HCT116 (cell line): ENCODE measurements at regions not wholly inside any gene's neighbourhood (a gene's known extent, or its start where the extent isn't known, plus 50 kb on each side); places are given as distances from the start of the nearest gene placed in this dataset.

Experiments
- ATAC-seq: fragments of 200-7000 bp; cut with Tn5 transposase; 2 replicates; pipeline ENCODE4 v1.9.1; 2020; ENCODE audit warnings: mild to moderate bottlenecking, moderate library complexity
- BruUV-seq: library from RNA; stranded (reverse); fragments of 400-500 nt; replicated peaks from 2 replicates; lab custom pipeline; 2021; lab: Mats Ljungman, UMichigan
- CTCF ChIA-PET: fragments of 300-600 bp; sonication (Branson Sonifier 250); formaldehyde crosslinking; loops from one replicate; lab custom pipeline; 2021; ENCODE audit warnings: antibody characterized with exemption; lab: Charles Lee
- POLR2A ChIA-PET: fragments of 300-600, 350-600 bp; sonication (Branson Sonifier 250); formaldehyde crosslinking; loops from one replicate; lab custom pipeline; 2021; ENCODE audit warnings: antibody characterized with exemption; lab: Charles Lee
- RAD21 ChIA-PET, 2 experiments: fragments of 300-600 bp; sonication (Branson Sonifier 250); formaldehyde crosslinking; loops; one replicate each; lab custom pipeline; 2023; ENCODE audit warnings: low total read pairs in 2 of 2; ENCODE audit not compliant: uncharacterized antibody in 2 of 2, unreplicated experiment in 2 of 2, low non-redundant PET in 1 of 2; lab: Charles Lee
- DNase-seq: peaks from one replicate; pipeline ENCODE4 v3.0.0-alpha.2; 2010; ENCODE audit warnings: low read depth, low spot score
- H2AFZ ChIP-seq: fragments of 200-600 bp; shearing (Covaris generic), sonication (generic); 2 replicates; pipeline ENCODE4 v1.6.1; 2017; ENCODE audit warnings: low read depth, mixed run types, mixed read lengths, antibody characterized with exemption, low read length; ENCODE audit not compliant: poor library complexity, severe bottlenecking
- H3K27ac ChIP-seq: 2 replicates; pipeline ENCODE4 v1.5.1; 2012; ENCODE audit warnings: low read depth, low read length
- H3K27me3 ChIP-seq: fragments of 200-600 bp; sonication (generic); 2 replicates; pipeline ENCODE4 v1.6.1; 2016; ENCODE audit warnings: mixed run types, low read length, mixed read lengths; ENCODE audit not compliant: insufficient read depth
- H3K36me3 ChIP-seq, 2 experiments: fragments of 200-500 bp in 1 of 2; fragments of 200-600 bp in 1 of 2; sonication (Bioruptor generic) in 1 of 2; sonication (generic) in 1 of 2; 2 replicates each; pipeline versions ENCODE4 v1.5.1 to v1.6.1; 2014 to 2016; ENCODE audit warnings: low read length in 2 of 2, inconsistent platforms in 1 of 2, mixed read lengths in 1 of 2, mixed run types in 1 of 2; ENCODE audit not compliant: insufficient read depth in 2 of 2, control insufficient read depth in 1 of 2
- H3K4me1 ChIP-seq, 2 experiments: fragments of 200-600 bp in 1 of 2; sonication (generic) in 1 of 2; 2 replicates each; pipeline versions ENCODE4 v1.5.1 to v1.6.1; 2012 to 2017; ENCODE audit warnings: low read length in 2 of 2, inconsistent platforms in 1 of 2, mild to moderate bottlenecking in 1 of 2, mixed read lengths in 1 of 2, mixed run types in 1 of 2, moderate library complexity in 1 of 2; ENCODE audit not compliant: insufficient read depth in 2 of 2, control insufficient read depth in 1 of 2
- H3K4me2 ChIP-seq: fragments of 200-600 bp; sonication (generic); 2 replicates; pipeline ENCODE4 v1.6.1; 2017; ENCODE audit warnings: mixed run types, low read length, mixed read lengths
- H3K4me3 ChIP-seq, 2 experiments: fragments of 200-600 bp in 1 of 2; sonication (generic) in 1 of 2; replicated peaks in 1 of 2; 2 replicates each; pipeline ENCODE4 v1.5.1; 2011 to 2016; ENCODE audit warnings: low read length in 2 of 2, control low read depth in 1 of 2, low read depth in 1 of 2, mild to moderate bottlenecking in 1 of 2, mixed read lengths in 1 of 2, mixed run types in 1 of 2
- H3K79me2 ChIP-seq: fragments of 200-600 bp; sonication (generic); 2 replicates; pipeline ENCODE4 v1.6.1; 2017; ENCODE audit warnings: mild to moderate bottlenecking, mixed run types, low read length, moderate library complexity, mixed read lengths; ENCODE audit not compliant: insufficient read depth
- H3K9ac ChIP-seq: fragments of 200-600 bp; sonication (generic); 2 replicates; pipeline ENCODE4 v1.6.1; 2016; ENCODE audit warnings: low read length, mixed read lengths
- H3K9me2 ChIP-seq: fragments of 200-600 bp; sonication (generic), shearing (Covaris generic); 2 replicates; pipeline ENCODE4 v1.6.1; 2017; ENCODE audit warnings: mixed run types, mild to moderate bottlenecking, moderate library complexity; ENCODE audit not compliant: insufficient read depth
- H3K9me3 ChIP-seq, 2 experiments: fragments of 200-500 bp in 1 of 2; fragments of 200-600 bp in 1 of 2; sonication (Bioruptor generic) in 1 of 2; sonication (generic) in 1 of 2; 2 replicates each; pipeline ENCODE4 v1.6.1; 2014 to 2017; ENCODE audit warnings: low read length in 2 of 2, mixed read lengths in 2 of 2, inconsistent platforms in 1 of 2, low read depth in 1 of 2, mild to moderate bottlenecking in 1 of 2, mixed run types in 1 of 2, moderate library complexity in 1 of 2; ENCODE audit not compliant: control insufficient read depth in 1 of 2, insufficient read depth in 1 of 2
- H4K20me1 ChIP-seq: fragments of 200-600 bp; sonication (generic), shearing (Covaris generic); 2 replicates; pipeline ENCODE4 v1.6.1; 2017; ENCODE audit warnings: mixed run types, mild to moderate bottlenecking, moderate library complexity; ENCODE audit not compliant: insufficient read depth
- CEBPB ChIP-seq: IDR thresholded peaks from 2 replicates; pipeline ENCODE4 v1.6.1; 2012; ENCODE audit warnings: low read depth
- EGR1 ChIP-seq: IDR thresholded peaks from 2 replicates; pipeline ENCODE4 v1.6.1; 2012; ENCODE audit warnings: low read depth
- ELF1 ChIP-seq: IDR thresholded peaks from 2 replicates; pipeline ENCODE4 v1.6.1; 2012; ENCODE audit warnings: low read depth, borderline replicate concordance
- EZH2 ChIP-seq: fragments of 200-600 bp; sonication (generic); IDR thresholded peaks from 2 replicates; pipeline ENCODE4 v1.6.1; 2017; ENCODE audit warnings: antibody characterized with exemption, mixed run types
- EZH2phosphoT487 ChIP-seq: fragments of 200-600 bp; IDR thresholded peaks from 2 replicates; pipeline ENCODE4 v1.6.1; 2018; ENCODE audit warnings: antibody characterized with exemption, borderline replicate concordance
- JUND ChIP-seq: IDR thresholded peaks from 2 replicates; pipeline ENCODE4 v1.6.1; 2012
- MAX ChIP-seq: IDR thresholded peaks from 2 replicates; pipeline ENCODE4 v1.6.1; 2012
- RAD21 ChIP-seq: IDR thresholded peaks from 2 replicates; pipeline ENCODE4 v1.6.1; 2012; ENCODE audit warnings: low read depth, mild to moderate bottlenecking
- SIN3A ChIP-seq: IDR thresholded peaks from 2 replicates; pipeline ENCODE4 v1.6.1; 2012; ENCODE audit warnings: low read depth
- SP1 ChIP-seq: IDR thresholded peaks from 2 replicates; pipeline ENCODE4 v1.6.1; 2012; ENCODE audit warnings: low read depth
- SRF ChIP-seq: IDR thresholded peaks from 2 replicates; pipeline ENCODE4 v1.6.1; 2012; ENCODE audit warnings: low read depth
- TCF7L2 ChIP-seq: IDR thresholded peaks from 2 replicates; pipeline ENCODE4 v1.7.0; 2011; ENCODE audit warnings: borderline replicate concordance, inconsistent platforms; ENCODE audit not compliant: insufficient read depth, insufficient read length; ENCODE audit errors: extremely low read depth
- YY1 ChIP-seq: IDR thresholded peaks from 2 replicates; pipeline ENCODE4 v1.6.1; 2011; ENCODE audit warnings: low read length, low read depth, moderate library complexity, mild to moderate bottlenecking; ENCODE audit not compliant: insufficient replicate concordance; ENCODE audit errors: extremely low read depth
- ZBTB33 ChIP-seq: IDR thresholded peaks from 2 replicates; pipeline ENCODE4 v1.6.1; 2011; ENCODE audit warnings: mild to moderate bottlenecking, low read length, moderate library complexity; ENCODE audit not compliant: insufficient replicate concordance; ENCODE audit errors: extremely low read depth
- ZNF274 ChIP-seq: fragments of 200-500 bp; sonication (Bioruptor generic); IDR thresholded peaks from 2 replicates; pipeline ENCODE4 v1.6.1; 2014; ENCODE audit warnings: mild to moderate bottlenecking, low read depth, low read length, inconsistent platforms
- intact Hi-C: fragments of 100-400 bp; cut with micrococcal nuclease; formaldehyde crosslinking; loops from 2 replicates; pipeline ENCODE4 v1.10.0; 2022

- H3K4me2 ChIP-seq: no peak overlapping the region
- BruUV-seq: no TSS peak
- ChIA-PET CTCF (no interaction called here), POLR2A (no interaction called here), RAD21 (no interaction called here)
- H4K20me1 ChIP-seq: no peaks in the 10 kb centered on the region
- H2AFZ ChIP-seq: no peak overlapping the region
- H3K79me2 ChIP-seq: no peaks in the 10 kb centered on the region
- TF ChIP-seq TCF7L2 (no peak), CEBPB (no peak), EZH2 (no peak), SP1 (no peak), RAD21 (no peak), SRF (no peak), SIN3A (no peak), ZBTB33 (no peak)
- H3K4me1 ChIP-seq: no peaks in the 10 kb centered on the region
- no peak for DNase-seq
- no peaks in the 10 kb centered on the region for H3K27me3 ChIP-seq
- H3K9ac ChIP-seq: no peak overlapping the region
- no peaks in the 10 kb centered on the region for H3K36me3 ChIP-seq
- no peak for ATAC-seq
- intact Hi-C loops: no loop called here
- no peaks in the 10 kb centered on the region for H3K9me3 ChIP-seq
- no peak overlapping the region for H3K27ac ChIP-seq
- no peak overlapping the region for H3K4me3 ChIP-seq
- no peaks in the 10 kb centered on the region for H3K9me2 ChIP-seq
Observed at GRCh38 chr11:103730131-103730940, 306.1 kb upstream of the DDI1 start.

DNA sequence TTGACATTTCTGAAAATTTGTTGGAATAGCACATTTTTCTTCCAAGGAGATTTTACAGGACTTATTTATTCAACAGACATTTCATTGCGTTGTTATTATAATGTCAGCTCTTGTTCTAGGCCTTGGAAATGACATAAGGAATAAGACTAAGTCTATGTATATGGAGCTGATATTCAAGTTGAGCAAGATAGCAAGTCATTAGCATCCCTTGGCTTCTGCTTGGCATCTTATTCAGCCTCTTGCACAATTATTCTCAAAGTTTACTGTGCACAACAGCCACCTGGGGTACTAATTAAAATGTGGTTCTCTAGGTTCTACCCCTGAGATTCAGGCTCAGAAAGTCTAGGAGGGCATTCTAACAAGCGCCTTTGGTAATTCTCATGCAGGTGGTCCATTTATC is 304.8 kb upstream of the DDI1 start:
- H3K27ac ChIP-seq: no peak overlapping the region
- no peaks in the 10 kb centered on the region for H3K79me2 ChIP-seq
- H3K9me2 ChIP-seq: no peaks in the 10 kb centered on the region
- H2AFZ ChIP-seq: no peak overlapping the region
- no peak overlapping the region for H3K4me2 ChIP-seq
- no TSS peak for BruUV-seq
- DNase-seq: no peak
- no peak overlapping the region for H3K9ac ChIP-seq
- H3K9me3 ChIP-seq: no peaks in the 10 kb centered on the region
- no peaks in the 10 kb centered on the region for H3K36me3 ChIP-seq
- intact Hi-C loops: no loop called here
- ChIA-PET RAD21 (no interaction called here), CTCF (no interaction called here), POLR2A (no interaction called here)
- no peak for ATAC-seq
- no peaks in the 10 kb centered on the region for H3K27me3 ChIP-seq
- H4K20me1 ChIP-seq: no peaks in the 10 kb centered on the region
- H3K4me3 ChIP-seq: no peak overlapping the region
- H3K4me1 ChIP-seq: no peaks in the 10 kb centered on the region
- no peak for TF ChIP-seq ZNF274
- no peak for TF ChIP-seq EGR1
- no peak for TF ChIP-seq SIN3A
- TF ChIP-seq MAX: no peak
- TF ChIP-seq ELF1: no peak
- TF ChIP-seq YY1: no peak
- no peak for TF ChIP-seq EZH2
- TF ChIP-seq ZBTB33: no peak
- no peak for TF ChIP-seq EZH2phosphoT487
- no peak for TF ChIP-seq JUND
